ENCODE measurements at regions not wholly inside any gene's neighbourhood (a gene's known extent, or its start where the extent isn't known, plus 50 kb on each side); places are given as distances from the start of the nearest gene placed in this dataset.

GRCh38 chr5:35483191-35483590, 134.5 kb upstream of the SPEF2 start:
- TF ChIP-seq POLR2A (IDR thresholded peaks at IDR 0.05) (no peak), POLR2AphosphoS5 (IDR thresholded peaks at IDR 0.05) (no peak)
- TF ChIP-seq, protein P1, sequence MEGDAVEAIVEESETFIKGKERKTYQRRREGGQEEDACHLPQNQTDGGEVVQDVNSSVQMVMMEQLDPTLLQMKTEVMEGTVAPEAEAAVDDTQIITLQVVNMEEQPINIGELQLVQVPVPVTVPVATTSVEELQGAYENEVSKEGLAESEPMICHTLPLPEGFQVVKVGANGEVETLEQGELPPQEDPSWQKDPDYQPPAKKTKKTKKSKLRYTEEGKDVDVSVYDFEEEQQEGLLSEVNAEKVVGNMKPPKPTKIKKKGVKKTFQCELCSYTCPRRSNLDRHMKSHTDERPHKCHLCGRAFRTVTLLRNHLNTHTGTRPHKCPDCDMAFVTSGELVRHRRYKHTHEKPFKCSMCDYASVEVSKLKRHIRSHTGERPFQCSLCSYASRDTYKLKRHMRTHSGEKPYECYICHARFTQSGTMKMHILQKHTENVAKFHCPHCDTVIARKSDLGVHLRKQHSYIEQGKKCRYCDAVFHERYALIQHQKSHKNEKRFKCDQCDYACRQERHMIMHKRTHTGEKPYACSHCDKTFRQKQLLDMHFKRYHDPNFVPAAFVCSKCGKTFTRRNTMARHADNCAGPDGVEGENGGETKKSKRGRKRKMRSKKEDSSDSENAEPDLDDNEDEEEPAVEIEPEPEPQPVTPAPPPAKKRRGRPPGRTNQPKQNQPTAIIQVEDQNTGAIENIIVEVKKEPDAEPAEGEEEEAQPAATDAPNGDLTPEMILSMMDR (IDR thresholded peaks at IDR 0.05): no peak
- no peak overlapping the region for H3K4me3 ChIP-seq
- H3K27ac ChIP-seq: no peak overlapping the region
- no peaks in the 10 kb centered on the region for H3K4me1 ChIP-seq (replicated peaks)
- no peak for DNase-seq (ENCODE audit: low spot score)
- no peaks in the 10 kb centered on the region for H3K9me3 ChIP-seq
- H3K27me3 ChIP-seq (replicated peaks; ENCODE audit: insufficient read depth): no peaks in the 10 kb centered on the region
- intact Hi-C loops (cut with DNase I): no loop called here
- H3K36me3 ChIP-seq: no peaks in the 10 kb centered on the region

DNA sequence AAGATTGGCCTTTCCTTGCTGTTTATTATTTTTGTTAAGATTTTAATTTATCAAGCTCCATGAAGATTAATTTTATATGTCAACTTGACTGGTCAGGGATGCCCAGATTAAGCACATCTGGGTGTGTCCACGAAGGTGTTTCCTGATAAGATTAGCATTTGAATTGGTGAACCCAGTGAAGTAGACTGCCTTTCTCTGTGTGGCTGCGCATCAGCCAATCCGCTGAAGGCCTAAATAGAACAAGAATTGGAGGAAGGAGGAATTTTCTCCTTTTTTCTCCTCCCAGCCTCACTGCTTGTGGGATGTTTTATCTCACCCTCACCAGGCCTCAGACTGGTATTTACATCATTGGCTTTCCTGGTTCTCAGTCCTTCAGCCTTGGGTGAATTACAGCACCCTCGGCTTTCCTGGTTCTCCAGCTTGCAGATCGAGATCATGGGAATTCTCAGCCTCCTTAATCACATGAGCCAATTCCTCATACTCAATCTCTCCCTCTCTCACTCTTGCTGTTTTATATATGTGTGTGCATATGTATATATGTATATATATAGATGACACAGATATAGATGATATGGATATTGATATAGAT, 135.4 kb upstream of the SPEF2 start:
- Histone ChIP-seq H3K4me3 (no peak overlapping the region), H3K27me3 (replicated peaks; ENCODE audit: insufficient read depth) (no peaks in the 10 kb centered on the region), H3K4me1 (replicated peaks) (no peaks in the 10 kb centered on the region), H3K36me3 (no peaks in the 10 kb centered on the region), H3K27ac (no peak overlapping the region), H3K9me3 (no peaks in the 10 kb centered on the region)
- no peak for DNase-seq (ENCODE audit: low spot score)
- 98% methylated on average over 5 of the region's 5 CpGs for WGBS
- intact Hi-C loops (cut with DNase I): no loop called here
- TF ChIP-seq, protein P1 (IDR thresholded peaks at IDR 0.05): no peak
- TF ChIP-seq POLR2AphosphoS5 (IDR thresholded peaks at IDR 0.05) (no peak), POLR2A (IDR thresholded peaks at IDR 0.05) (no peak)

DNA sequence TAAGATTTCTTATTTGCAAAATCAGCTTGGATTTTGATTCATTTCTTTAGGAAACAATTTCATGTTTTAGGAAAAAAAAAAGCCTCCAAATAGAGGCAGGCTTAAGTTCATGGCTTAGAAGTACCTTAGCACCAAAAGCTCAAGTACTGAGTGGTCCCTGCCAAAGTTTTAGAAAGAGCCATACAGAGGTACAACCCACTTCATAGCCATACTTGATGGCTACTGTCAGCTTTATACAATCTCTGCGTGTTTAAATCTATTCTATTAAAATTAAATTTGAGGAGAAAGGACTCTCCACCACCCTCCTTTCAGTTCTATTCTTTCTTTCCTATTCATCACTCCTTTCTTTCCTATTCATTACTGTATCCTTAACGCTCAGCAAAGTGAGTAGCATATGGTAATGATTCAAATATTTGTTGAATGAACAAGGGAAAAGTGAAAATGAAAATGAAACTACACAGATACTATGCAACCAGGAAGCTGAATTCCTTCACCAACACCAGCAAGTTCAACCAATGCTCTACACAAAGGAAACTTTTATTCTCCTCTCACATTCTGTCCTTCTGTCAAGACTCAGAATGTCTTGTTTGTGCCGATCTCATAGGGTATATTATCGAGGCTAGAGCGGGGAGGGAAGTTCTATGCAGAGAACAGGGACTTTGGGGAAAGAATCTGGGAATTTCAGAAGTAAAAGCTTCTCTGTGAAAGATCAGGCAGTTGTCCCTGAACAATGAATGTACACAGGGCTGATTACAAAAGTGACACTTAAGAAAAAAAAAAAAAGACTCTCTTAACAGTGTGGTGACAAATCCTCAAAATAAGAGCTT, 138.6 kb upstream of the SPEF2 start:
- no peak overlapping the region for H3K27ac ChIP-seq
- 72% methylated on average over 5 of the region's 5 CpGs for WGBS
- H3K4me1 ChIP-seq (replicated peaks): no peaks in the 10 kb centered on the region
- no peaks in the 10 kb centered on the region for H3K27me3 ChIP-seq (replicated peaks; ENCODE audit: insufficient read depth)
- no peaks in the 10 kb centered on the region for H3K36me3 ChIP-seq
- intact Hi-C loops (cut with DNase I): no loop called here
- no peaks in the 10 kb centered on the region for H3K9me3 ChIP-seq
- no peak overlapping the region for H3K4me3 ChIP-seq
- TF ChIP-seq, protein P1 (IDR thresholded peaks at IDR 0.05): no peak
- TF ChIP-seq POLR2AphosphoS5 (IDR thresholded peaks at IDR 0.05): no peak
- no peak for TF ChIP-seq POLR2A (IDR thresholded peaks at IDR 0.05)
- no peak for DNase-seq (ENCODE audit: low spot score)

DNA sequence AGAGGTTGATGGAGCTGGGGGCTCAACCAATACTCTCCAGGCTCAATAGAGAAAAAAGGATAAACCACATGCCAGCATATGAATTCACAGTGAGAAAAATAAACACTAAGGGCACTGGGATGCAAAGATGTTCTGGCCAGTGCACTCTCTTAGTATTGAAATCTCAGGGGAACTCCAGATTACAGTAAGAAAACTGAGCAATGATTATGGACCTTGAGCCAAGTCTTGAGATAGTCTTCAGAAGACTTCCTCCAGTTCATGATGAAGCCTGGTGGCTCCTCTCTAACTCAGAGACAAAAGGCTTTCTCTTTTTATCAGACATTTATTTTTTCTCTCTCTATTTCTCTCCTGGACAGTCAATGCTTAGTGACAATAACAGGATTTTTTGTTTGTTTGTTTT, 139.8 kb upstream of the SPEF2 start:
- H3K9me3 ChIP-seq: no peaks in the 10 kb centered on the region
- H3K27me3 ChIP-seq (replicated peaks; ENCODE audit: insufficient read depth): no peaks in the 10 kb centered on the region
- H3K27ac ChIP-seq: no peak overlapping the region
- H3K36me3 ChIP-seq: no peaks in the 10 kb centered on the region
- no peak for DNase-seq (ENCODE audit: low spot score)
- no peaks in the 10 kb centered on the region for H3K4me1 ChIP-seq (replicated peaks)
- intact Hi-C loops (cut with DNase I): no loop called here
- H3K4me3 ChIP-seq: no peak overlapping the region
- no peak for TF ChIP-seq POLR2A (IDR thresholded peaks at IDR 0.05)
- TF ChIP-seq POLR2AphosphoS5 (IDR thresholded peaks at IDR 0.05): no peak
- TF ChIP-seq, protein P1 (IDR thresholded peaks at IDR 0.05): no peak

GRCh38 chr5:35477321-35477720, 140.3 kb upstream of the SPEF2 start:
- Histone ChIP-seq H3K4me3 (no peak overlapping the region), H3K9me3 (no peaks in the 10 kb centered on the region), H3K27ac (no peak overlapping the region), H3K36me3 (no peaks in the 10 kb centered on the region), H3K4me1 (replicated peaks) (no peaks in the 10 kb centered on the region), H3K27me3 (replicated peaks; ENCODE audit: insufficient read depth) (no peaks in the 10 kb centered on the region)
- TF ChIP-seq, protein P1 (IDR thresholded peaks at IDR 0.05): no peak
- TF ChIP-seq POLR2AphosphoS5 (IDR thresholded peaks at IDR 0.05) (no peak), POLR2A (IDR thresholded peaks at IDR 0.05) (no peak)
- DNase-seq (ENCODE audit: low spot score): no peak
- intact Hi-C loops (cut with DNase I): no loop called here
